ENCODE measurements at regions not wholly inside any gene's neighbourhood (a gene's known extent, or its start where the extent isn't known, plus 50 kb on each side); places are given as distances from the start of the nearest gene placed in this dataset.

DNA sequence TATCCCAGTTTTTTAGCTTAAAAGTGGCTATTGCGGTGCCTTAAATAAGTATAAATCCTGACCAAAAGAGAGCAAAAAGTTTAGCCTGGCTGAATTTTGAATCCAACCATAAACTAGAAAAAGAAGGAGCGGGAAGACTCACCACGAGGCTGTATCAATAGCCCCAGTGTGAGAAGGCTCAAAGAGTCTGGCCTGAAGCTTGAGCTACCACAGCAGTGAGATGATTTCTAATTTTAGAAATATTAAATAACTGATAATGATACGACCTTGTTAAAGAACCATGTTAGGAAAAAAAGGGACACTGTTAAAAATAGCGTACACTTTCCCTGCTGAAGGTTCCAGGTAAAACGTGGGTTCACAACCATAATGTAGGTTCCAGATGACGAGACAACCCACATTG lies 134.1 kb upstream of the ZNF462 start:
- no peak for TF ChIP-seq POLR2A (IDR thresholded peaks at IDR 0.05)
- TF ChIP-seq, protein P1, sequence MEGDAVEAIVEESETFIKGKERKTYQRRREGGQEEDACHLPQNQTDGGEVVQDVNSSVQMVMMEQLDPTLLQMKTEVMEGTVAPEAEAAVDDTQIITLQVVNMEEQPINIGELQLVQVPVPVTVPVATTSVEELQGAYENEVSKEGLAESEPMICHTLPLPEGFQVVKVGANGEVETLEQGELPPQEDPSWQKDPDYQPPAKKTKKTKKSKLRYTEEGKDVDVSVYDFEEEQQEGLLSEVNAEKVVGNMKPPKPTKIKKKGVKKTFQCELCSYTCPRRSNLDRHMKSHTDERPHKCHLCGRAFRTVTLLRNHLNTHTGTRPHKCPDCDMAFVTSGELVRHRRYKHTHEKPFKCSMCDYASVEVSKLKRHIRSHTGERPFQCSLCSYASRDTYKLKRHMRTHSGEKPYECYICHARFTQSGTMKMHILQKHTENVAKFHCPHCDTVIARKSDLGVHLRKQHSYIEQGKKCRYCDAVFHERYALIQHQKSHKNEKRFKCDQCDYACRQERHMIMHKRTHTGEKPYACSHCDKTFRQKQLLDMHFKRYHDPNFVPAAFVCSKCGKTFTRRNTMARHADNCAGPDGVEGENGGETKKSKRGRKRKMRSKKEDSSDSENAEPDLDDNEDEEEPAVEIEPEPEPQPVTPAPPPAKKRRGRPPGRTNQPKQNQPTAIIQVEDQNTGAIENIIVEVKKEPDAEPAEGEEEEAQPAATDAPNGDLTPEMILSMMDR (IDR thresholded peaks at IDR 0.05) = no peak
